Omental fat pad (tissue), 3 donors: ENCODE measurements at regions not wholly inside any gene's neighbourhood (a gene's known extent, or its start where the extent isn't known, plus 50 kb on each side); places are given as distances from the start of the nearest gene placed in this dataset.

Experiments used
- ATAC-seq: fragments of 150-250 bp; one replicate; pipeline ENCODE4 v1.9.1; 2016; ENCODE audit warnings: mild to moderate bottlenecking, moderate library complexity; ENCODE audit not compliant: low FRiP score
- DNase-seq: peaks from one replicate; pipeline ENCODE4 v3.0.0-alpha.2; 2019; ENCODE audit warnings: low spot score
- CTCF ChIP-seq, 3 donors: fragments of 450-650 bp; IDR thresholded peaks; one replicate each; pipeline ENCODE4 v1.5.1; 2016 to 2017; ENCODE audit warnings: antibody characterized with exemption in 3 of 3, mild to moderate bottlenecking in 3 of 3, moderate library complexity in 2 of 3

DNA sequence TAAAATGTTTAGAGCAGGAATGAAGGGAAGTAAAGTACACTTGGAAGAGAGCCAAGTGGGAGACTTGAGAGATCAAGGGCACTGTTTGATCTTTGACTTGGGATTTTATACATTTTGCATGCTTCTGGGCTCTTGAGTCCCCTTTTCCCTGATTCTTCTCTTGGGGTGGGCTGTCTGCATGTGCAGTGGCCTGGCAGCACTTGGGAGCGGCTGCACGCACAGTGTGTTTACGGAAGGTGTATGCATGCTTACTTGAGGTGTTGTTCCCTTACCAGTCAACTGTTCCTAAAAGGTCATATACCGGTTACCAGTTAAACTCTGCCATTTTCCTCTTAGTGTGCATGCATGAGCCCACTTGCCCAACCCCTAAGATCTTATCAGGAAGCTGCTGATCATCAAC lies 377.7 kb downstream of the CYLC2 start:
- no peak for TF ChIP-seq CTCF (IDR thresholded peaks at IDR 0.05)
- ATAC-seq (no peak), DNase-seq (no peak)

GRCh38 chr9:103377667-103378066 lies 382.5 kb downstream of the CYLC2 start:
- TF ChIP-seq CTCF (IDR thresholded peaks at IDR 0.05) = no peak
- ATAC-seq = no peak

DNA sequence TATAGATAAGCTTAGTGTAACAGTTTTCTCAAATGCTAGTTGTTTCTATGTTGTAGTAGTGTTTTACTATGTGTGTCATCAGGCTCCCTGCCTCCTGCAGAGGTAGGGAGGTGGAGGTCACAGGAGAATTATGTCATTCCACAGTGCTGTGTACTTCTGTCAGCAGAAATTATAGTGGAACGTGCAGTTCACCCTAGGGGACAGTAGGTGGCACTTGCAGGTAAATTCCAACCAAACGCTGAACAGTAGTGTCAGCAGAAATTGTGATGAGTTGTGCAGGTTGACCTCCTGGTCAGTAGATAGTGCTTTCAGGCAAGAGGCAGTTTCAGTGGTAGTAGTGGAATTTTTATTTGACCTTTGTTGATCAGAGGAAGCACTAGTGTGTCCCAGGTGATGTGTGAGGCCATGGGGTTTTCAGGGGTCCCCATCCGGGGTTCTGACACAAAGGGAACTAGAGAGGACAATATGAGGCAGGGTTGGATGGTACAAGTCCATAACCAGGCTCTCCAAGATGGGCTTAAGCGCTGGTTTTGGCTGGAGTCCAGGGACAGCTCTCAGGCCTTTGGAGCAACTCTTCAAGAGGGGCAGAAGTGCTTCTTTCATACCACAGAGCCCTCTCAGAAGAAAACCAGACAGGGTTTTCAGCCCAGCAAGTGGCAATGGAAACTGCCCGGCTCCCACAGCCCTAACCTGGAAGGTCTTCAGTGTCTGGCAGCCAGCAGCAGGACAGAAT lies 402.9 kb downstream of the CYLC2 start:
- TF ChIP-seq CTCF (IDR thresholded peaks at IDR 0.05) = no peak
- peak; percentile 41 for ATAC-seq
- DNase-seq = no peak

More at GRCh38 chr9:103377667-103378066, 382.5 kb downstream of the CYLC2 start:
- DNase-seq = no peak

- DNase-seq (no peak), ATAC-seq (no peak)
- no peak for TF ChIP-seq CTCF (IDR thresholded peaks at IDR 0.05)
Observed at GRCh38 chr9:103399535-103399934, 404.4 kb downstream of the CYLC2 start.

DNA sequence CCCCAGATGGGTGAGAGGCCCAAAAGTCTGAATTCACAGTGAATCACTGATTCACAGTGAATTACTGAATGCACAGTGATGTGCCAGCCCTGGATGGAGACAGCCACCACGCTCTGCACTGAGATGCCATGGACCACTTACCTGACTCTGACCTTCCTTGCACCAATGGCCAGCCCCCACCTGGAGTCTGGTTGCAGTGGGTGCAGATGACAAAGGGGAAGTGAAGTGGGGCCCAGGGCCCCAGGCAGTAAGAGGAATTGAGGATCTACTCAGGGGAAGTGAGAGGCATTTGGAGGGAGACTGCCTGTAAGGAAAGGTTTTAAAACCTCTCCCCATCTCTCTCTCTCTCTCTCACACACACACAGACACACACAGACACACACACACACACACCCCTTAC lies 412.1 kb downstream of the CYLC2 start:
- no peak for ATAC-seq
- DNase-seq = no peak
- no peak for TF ChIP-seq CTCF (IDR thresholded peaks at IDR 0.05)

GRCh38 chr9:103410059-103410458 lies 414.9 kb downstream of the CYLC2 start:
- ATAC-seq (no peak), DNase-seq (no peak)
- no peak for TF ChIP-seq CTCF (IDR thresholded peaks at IDR 0.05)

- TF ChIP-seq CTCF (IDR thresholded peaks at IDR 0.05) = no peak
- no peak for DNase-seq
- ATAC-seq = no peak
Observed at GRCh38 chr9:103427696-103428095, 432.6 kb downstream of the CYLC2 start.
